HG02852 (cell line): ENCODE measurements at regions not wholly inside any gene's neighbourhood (a gene's known extent, or its start where the extent isn't known, plus 50 kb on each side); places are given as distances from the start of the nearest gene placed in this dataset.
"Not testable (repeated sequence)": the region's sequence is repeated elsewhere in the genome, so short reads cannot be mapped to it uniquely, and the experiment has no call there.

Source experiments
- ATAC-seq: cut with Tn5 transposase; IDR thresholded peaks from one replicate; pipeline ENCODE4 v1.9.1; 2021; ENCODE audit warnings: mild to moderate bottlenecking, moderate library complexity; ENCODE audit not compliant: unreplicated experiment

GRCh38 chr13:59269476-59269875 is 894.3 kb downstream of the DIAPH3 start:
- ATAC-seq, result no peak

DNA sequence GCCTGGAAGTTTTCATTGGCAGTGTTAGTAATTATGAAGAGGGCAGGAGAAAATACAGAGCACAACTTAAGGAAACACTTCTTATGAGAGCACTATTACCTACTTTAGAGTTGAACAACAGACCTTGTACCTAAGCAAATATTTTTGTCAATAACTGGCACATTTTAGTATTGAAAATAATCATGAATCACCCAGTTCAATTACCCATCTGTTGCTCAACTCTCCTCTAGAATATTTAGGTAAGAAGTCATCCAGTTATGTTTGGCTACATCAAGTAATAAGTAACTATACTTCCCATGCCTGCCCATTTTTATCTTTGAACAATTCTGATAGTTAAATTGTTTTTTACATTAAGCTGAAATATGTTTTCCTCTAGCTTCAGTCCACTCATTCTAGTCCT is 893.4 kb downstream of the DIAPH3 start:
- ATAC-seq, result no peak

- ATAC-seq, result peak; percentile 73
Measured at GRCh38 chr13:59274958-59275727, 888.6 kb downstream of the DIAPH3 start.

- ATAC-seq, result no peak
Measured at GRCh38 chr13:59276436-59276835, 887.3 kb downstream of the DIAPH3 start.

DNA sequence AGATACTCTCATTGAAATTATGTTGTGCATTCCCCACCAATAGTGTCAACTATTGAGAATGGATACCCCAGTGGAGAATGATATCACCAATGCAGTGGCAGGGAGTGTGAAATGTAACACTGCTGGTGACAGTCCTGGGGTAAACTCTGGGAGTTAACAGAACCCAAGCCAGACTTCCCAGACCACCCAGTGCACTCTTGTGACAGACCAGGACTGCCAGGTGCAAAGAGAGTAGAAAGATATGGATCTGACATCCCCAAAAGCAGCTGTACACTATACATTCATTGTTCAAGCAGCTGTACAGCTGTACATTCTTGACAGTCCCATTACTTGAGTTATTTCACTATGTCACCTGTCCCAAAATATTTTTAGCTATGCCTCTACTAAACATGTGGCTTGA is 886.6 kb downstream of the DIAPH3 start:
- ATAC-seq, result no peak

GRCh38 chr13:59279028-59279427 is 884.7 kb downstream of the DIAPH3 start:
- ATAC-seq, result no peak

DNA sequence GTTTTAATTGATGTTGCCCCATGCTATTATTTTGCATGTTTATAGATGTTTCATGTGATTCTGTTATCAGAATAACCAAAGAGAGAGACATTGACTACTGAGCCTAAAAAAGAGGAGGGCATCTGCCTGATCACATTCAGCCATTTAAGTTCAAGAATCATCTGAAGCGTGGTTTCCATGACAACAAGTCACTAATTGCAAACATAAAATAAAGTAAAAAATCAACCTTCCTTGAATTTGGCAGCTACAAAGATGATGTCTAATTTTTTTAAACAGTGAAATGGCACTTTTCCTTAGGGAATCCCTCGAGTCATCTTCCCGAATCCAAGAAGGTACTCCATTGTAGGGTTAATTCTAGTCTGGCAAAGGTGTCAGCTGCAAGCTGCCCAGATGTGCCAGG is 884.2 kb downstream of the DIAPH3 start:
- no peak for ATAC-seq

DNA sequence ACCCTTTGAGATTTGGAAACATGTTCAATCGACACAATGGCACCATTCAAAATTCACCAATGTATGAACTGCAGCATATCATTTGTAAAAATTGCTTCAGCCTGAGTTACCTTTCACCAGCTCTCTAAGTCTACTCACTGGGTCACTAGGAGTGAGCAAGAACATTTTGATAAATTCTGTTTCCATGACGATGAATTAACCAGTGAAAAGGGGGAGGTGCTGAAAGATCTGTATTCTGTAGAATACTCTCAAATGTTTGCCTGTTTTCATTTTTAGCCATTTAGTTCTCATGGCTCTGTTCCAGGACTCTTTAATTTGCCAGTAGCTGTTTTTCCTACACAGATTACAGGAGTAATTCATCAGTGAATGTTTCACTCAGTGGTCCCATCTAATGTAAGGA is 883.4 kb downstream of the DIAPH3 start:
- ATAC-seq, result no peak

- ATAC-seq, result no peak
Measured at GRCh38 chr13:59281453-59281852, 882.3 kb downstream of the DIAPH3 start.

DNA sequence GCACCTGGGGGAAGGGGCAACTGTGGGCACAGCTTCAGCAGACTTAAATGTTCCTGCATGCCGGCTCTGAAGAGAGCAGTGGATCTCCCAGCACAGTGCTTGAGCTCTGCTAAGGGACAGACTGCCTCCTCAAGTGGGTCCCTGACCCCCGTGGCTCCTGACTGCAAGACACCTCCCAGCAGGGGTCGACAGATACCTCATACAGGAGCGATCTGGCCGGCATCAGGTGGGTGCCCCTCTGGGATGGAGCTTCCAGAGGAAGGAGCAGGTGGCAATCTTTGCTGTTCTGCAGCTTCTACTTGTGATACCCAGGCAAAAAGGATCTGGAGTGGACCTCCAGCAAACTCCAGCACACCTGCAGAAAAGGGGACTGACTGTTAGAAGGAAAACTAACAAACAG is 871.5 kb downstream of the DIAPH3 start:
- not testable (repeated sequence) for ATAC-seq

- ATAC-seq, result no peak
Measured at GRCh38 chr13:59299584-59299983, 864.1 kb downstream of the DIAPH3 start.

DNA sequence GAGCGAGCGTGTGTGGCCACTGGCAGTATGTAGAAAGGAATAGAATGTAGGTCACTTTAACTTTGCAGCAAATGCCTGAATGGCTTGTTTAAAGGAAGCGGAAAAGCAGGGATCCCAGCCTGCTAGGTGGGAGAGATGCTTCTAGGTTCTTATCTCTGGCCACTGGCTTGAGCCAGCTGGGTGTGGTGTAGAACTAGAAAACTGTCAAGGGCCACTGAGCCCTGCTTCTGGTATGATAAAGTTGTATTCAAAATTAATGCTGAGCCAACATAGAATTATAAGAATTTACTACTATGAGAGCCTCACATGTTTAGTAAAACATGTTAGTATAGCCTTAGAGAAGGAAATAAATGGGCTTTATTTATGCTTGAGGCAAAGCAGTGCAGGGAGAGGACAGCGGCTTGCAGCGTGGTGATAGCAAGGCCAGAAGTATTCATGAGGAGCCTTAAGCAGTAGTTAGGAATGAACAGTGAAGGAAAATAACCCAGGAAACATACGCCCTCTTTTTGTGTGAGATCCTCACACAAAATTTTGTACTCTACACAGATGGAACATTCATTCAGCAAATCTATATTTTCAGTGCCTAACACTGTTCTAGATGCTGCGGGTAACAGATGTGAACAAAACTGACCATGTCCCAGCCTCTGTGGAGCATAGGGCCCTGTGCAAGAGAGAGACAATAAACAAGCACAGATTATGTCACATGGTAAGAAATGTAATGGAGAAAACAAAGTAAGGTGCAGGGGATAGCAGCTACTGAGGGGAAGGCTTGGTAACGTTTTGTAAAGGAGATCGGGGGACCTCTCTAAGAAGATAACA is 863.2 kb downstream of the DIAPH3 start:
- no peak for ATAC-seq

DNA sequence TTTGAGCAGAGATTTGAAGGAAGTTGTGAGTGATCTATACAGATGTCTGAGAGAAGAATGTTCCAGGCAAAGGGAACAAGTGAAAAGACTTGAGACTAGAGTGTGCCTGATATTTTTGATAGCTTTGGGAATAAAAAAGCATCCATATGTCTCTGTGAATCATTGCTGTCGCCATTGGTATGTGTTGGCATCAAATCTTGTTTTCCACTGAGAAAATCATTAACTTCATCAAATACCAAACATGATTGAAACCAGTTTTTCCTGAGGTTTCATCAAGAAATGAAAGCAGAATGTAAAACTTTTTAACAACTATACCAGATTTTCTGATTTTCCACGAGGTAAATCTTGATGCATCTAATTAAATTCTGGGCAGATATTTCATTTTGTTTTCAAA is 862.6 kb downstream of the DIAPH3 start:
- ATAC-seq, result no peak

DNA sequence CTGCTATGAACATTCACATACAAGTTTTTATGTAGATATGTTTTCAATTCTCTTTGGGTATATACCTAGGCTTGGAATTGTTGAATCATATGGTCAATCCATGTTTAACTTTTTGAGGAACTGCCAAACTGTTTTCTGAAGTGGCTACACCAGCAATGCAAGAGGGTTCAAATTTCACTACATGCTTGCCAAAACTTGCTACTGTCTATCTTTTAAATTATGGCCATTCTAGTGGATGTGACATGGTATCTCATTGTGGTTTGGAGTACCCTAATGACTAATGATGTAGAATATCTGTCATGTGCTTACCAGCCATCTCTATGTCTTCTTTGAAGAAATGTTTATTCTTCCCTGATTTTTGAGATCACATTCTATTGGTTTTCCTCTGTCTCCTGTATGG is 860.3 kb downstream of the DIAPH3 start:
- ATAC-seq, result no peak

GRCh38 chr13:59304596-59304995 is 859.1 kb downstream of the DIAPH3 start:
- ATAC-seq, result no peak

DNA sequence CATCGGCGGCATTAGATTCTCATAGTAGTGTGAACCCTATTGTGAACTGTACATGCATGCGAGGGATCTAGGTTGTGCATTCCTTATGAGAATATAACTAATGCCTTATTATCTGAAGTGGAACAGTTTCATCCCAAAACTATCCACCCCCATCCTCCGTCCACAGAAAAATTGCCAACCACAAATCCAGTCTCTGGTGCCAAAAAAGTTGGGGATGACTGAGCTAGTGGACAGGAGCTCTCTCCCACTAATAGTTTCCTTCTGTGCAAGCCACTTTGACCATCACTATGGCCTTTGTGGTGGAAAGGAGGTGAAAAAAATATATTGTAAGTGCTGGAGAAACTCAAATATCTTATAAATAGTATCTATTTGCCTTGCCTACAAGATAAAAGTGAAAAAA is 857.8 kb downstream of the DIAPH3 start:
- ATAC-seq, result no peak

DNA sequence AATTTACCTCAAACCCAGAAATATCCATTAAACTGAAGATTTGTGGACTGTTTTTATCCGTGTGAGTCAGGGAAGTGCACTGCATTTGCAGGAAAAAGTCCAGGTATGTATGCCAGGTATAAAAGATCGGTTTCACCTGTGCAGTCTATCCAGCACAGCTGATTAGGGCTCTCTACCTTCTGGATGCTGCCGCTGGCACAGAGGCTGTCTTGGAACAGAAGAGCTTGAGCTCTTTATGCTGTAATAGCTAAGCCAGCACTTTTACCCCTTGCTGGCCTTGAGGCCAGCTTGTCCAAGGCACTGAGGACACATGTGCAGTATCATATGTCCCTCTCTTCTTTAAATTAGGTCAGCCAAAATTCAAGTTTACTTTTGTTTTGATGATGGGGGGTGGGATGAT is 851.0 kb downstream of the DIAPH3 start:
- ATAC-seq, result no peak

DNA sequence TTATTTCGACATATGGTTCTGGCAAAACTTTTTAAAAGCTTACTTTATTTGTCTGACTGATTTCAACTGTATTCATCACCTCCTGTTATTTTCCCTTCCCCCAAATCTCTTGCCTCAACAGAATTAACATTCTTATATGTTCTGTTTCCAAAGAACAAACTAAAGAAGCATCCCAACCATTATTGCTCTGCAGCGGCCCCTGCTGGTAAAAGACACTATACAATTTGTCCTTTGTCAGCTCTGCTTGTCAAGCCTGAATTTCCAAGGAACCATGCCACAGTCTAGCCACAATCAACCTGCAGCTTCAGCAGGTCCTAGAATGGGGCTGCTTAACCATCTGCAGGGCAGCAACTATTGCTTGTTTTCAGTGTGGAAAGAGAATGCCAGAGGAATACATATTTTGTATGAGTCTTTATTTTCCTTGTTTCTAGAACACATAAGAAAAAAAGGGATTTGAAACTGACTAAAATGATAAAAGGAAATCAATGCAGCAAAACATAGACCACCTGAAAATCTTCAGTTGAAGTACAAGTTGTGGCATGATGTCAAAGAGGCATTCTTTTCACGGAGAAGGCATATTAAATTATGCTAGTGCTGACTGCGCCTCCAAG is 845.3 kb downstream of the DIAPH3 start:
- peak; percentile 85 for ATAC-seq

DNA sequence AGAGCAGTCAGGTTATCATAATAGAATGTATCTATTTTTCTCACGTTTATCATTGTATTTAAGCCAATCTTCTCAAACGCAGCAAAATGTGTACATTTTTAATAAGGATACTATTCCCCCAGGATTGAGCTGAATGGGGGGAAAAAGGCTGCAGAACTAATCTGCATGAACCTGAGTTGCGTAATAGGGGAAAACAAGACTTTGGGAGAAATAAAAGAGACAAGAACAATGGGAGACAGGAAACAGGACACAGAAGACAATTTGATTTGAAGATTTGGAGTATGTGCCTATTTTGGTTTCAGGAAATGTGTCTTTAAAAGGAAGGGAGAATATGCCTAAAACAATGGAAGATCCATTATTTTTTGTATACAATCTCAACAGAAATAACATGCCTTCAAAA is 844.5 kb downstream of the DIAPH3 start:
- ATAC-seq, result no peak

- ATAC-seq, result no peak
Measured at GRCh38 chr13:59320021-59320420, 843.7 kb downstream of the DIAPH3 start.

GRCh38 chr13:59324401-59324800 is 839.3 kb downstream of the DIAPH3 start:
- ATAC-seq, result not testable (repeated sequence)

- no peak for ATAC-seq
Measured at GRCh38 chr13:59326717-59327116, 837.0 kb downstream of the DIAPH3 start.
